Activated T-helper 2 cell treated with anti-CD3 and anti-CD28 coated beads, Interferon-gamma antibody, Interleukin-2, Interleukin-4, amounts not matched to agents 10 μg/mL and 5 μg/mL and 100 μg/mL, durations not matched to agents 14 hours and 24 hours and 36 hours (primary cell): ENCODE measurements at regions not wholly inside any gene's neighbourhood (a gene's known extent, or its start where the extent isn't known, plus 50 kb on each side); places are given as distances from the start of the nearest gene placed in this dataset.

Source experiments
- DNase-seq: peaks from one replicate; pipeline ENCODE4 v3.0.0; 2021; ENCODE audit warnings: low spot score
- H3K27ac Mint-ChIP-seq: one replicate; pipeline ENCODE4 v1.8.0; 2021; ENCODE audit warnings: mixed read lengths
- H3K27me3 Mint-ChIP-seq: one replicate; pipeline ENCODE4 v1.8.0; 2021; ENCODE audit warnings: low read depth, mixed read lengths
- H3K36me3 Mint-ChIP-seq: one replicate; pipeline ENCODE4 v1.8.0; 2021; ENCODE audit warnings: low read depth, mixed read lengths
- H3K4me1 Mint-ChIP-seq: one replicate; pipeline ENCODE4 v1.8.0; 2021; ENCODE audit warnings: low read depth, mixed read lengths
- H3K4me3 Mint-ChIP-seq: one replicate; pipeline ENCODE4 v1.8.0; 2021; ENCODE audit warnings: low read depth, mild to moderate bottlenecking, moderate library complexity, mixed read lengths
- H3K9me3 Mint-ChIP-seq: one replicate; pipeline ENCODE4 v1.8.0; 2021; ENCODE audit warnings: mixed read lengths
- intact Hi-C: fragments of 100-400 bp; cut with micrococcal nuclease; formaldehyde crosslinking; loops from one replicate; pipeline ENCODE4 v1.15.1; 2023

DNA sequence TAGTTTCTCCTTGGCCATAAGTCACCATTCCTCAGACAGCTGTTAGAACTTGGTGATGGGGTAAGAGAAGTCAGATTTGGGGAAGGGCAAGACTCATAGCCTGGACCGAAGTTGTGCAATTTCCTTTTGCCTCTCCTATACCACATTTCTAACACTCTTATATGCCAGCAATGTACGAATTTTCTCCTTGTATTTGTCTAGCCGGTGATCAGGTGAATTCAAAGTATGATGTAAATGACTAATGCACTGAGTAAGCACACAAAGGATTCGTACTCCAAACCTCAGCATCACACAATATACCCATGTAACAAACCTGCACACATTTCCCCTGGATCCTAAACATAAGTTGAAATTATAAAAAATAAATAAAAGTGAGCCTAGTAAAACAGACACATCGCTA lies 1143.5 kb upstream of the CELF4 start:
- intact Hi-C loops = no loop called here
- Mint-ChIP-seq H3K36me3 (no peaks in the 10 kb centered on the region), H3K27ac (no peak overlapping the region), H3K9me3 (no peaks in the 10 kb centered on the region), H3K4me1 (no peaks in the 10 kb centered on the region), H3K27me3 (no peaks in the 10 kb centered on the region), H3K4me3 (no peak overlapping the region)
- DNase-seq = no peak

DNA sequence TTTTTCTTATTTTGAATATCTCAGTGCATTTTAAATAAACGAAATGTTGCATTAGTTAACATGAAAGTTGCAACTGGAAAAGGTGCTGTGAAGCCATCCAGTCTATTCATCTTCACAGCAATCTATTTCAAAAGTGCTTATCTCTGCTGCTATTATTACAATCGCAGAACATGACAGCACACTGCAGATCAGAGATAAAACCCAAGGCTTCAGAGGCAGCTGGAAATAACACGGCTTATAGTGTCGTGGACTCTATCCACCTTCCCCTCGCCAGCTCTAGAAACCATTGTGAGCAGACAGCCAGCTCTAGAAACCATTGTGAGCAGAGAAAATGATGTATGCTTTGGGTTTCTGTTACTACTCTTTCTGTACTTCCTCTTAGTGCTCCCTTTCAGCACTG lies 1140.8 kb upstream of the CELF4 start:
- H3K27ac Mint-ChIP-seq = no peak overlapping the region
- DNase-seq = no peak
- H3K9me3 Mint-ChIP-seq = no peaks in the 10 kb centered on the region
- no peaks in the 10 kb centered on the region for H3K27me3 Mint-ChIP-seq
- intact Hi-C loops = no loop called here
- H3K4me3 Mint-ChIP-seq = no peak overlapping the region
- H3K36me3 Mint-ChIP-seq = no peaks in the 10 kb centered on the region
- no peaks in the 10 kb centered on the region for H3K4me1 Mint-ChIP-seq

DNA sequence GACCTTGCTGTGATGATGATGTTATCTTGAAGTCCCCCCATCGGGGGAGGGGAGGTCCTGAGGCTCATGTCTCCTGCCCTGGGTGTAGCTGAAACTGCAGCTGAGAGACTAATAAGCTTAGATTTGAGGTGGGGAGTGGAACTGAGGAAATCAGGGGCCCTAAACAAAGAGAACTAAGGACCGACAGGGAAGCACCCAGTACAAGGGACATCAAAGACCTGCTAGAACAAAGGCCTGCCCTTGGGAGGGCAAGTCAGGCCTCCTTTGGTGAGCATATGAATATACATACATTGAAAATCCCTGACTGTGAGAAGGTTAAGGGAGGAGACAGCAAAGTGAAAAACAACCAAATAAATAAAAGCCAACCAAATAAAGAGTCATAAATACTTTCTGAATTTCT lies 1132.5 kb upstream of the CELF4 start:
- peaks cover 5% of the 10 kb centered on the region for H3K4me1 Mint-ChIP-seq
- no peak overlapping the region for H3K27ac Mint-ChIP-seq
- H3K4me3 Mint-ChIP-seq = no peak overlapping the region
- intact Hi-C loops = loop anchor here (5.0 kb wide), 1 partner anchor 86 kb away; no protein-coding TSS in a partner anchor
- DNase-seq = no peak
- no peaks in the 10 kb centered on the region for H3K9me3 Mint-ChIP-seq
- no peaks in the 10 kb centered on the region for H3K36me3 Mint-ChIP-seq
- H3K27me3 Mint-ChIP-seq = no peaks in the 10 kb centered on the region

DNA sequence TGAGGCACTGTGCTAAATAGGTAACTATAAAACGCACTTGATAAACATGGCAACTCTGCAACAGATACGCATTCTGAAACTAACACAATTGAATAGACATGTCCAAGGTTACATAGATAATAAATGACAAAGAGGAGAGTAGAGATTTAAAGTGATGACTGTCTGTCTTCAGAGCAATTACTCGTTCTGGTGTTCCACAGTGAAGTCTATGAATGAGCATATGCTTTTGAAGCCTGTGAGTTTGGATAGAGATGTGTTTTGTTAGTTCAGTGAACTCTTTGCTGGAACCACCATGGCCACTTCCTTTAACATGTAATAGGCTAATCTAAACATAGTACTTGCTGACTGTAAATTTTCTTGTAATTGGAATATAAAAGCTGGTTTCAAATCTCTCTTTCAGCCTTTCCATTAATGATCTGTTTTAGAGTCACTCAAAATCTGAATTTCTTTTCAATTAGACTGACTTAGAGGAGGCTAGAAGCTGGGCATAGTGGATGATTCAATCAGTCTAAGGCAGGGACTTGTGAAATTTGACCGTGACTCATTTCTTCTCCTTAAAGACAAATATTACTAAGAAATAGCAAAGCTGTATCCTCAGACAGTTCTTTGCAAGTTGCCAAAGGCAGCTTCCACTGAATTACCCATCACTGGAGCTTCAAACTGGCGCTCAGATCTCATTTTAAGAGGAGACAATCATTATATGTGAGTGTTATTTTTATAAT lies 1130.1 kb upstream of the CELF4 start:
- Mint-ChIP-seq H3K27ac (no peak overlapping the region), H3K36me3 (no peaks in the 10 kb centered on the region), H3K27me3 (no peaks in the 10 kb centered on the region), H3K4me1 (peaks cover 5% of the 10 kb centered on the region), H3K4me3 (no peak overlapping the region), H3K9me3 (peaks cover 3% of the 10 kb centered on the region)
- intact Hi-C loops = loop anchor here (5.0 kb wide), 1 partner anchor 83 kb away; no protein-coding TSS in a partner anchor
- DNase-seq = no peak

DNA sequence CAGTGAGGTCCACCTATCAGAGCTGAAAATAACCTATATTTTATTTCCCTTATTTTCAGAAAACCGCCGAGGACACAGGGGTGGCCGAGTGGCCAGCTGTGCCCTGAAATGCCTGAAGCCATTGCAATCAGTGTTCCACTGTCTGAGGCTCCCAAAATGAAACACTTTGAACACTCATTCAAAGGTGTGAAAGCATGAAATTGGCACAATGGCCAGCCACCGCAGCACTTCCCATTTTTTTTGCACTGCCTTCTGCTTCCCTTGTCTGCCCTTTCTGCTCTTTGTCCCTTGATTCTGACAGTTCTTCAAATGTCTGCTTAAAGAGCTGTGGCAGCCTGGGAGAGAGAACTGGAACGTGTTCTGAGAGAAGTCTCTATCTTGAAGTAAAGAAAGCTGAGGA lies 1127.5 kb upstream of the CELF4 start:
- Mint-ChIP-seq H3K27me3 (no peaks in the 10 kb centered on the region), H3K36me3 (no peaks in the 10 kb centered on the region), H3K9me3 (peaks cover 3% of the 10 kb centered on the region), H3K27ac (no peak overlapping the region), H3K4me1 (peaks cover 5% of the 10 kb centered on the region), H3K4me3 (no peak overlapping the region)
- intact Hi-C loops = no loop called here
- DNase-seq = no peak

DNA sequence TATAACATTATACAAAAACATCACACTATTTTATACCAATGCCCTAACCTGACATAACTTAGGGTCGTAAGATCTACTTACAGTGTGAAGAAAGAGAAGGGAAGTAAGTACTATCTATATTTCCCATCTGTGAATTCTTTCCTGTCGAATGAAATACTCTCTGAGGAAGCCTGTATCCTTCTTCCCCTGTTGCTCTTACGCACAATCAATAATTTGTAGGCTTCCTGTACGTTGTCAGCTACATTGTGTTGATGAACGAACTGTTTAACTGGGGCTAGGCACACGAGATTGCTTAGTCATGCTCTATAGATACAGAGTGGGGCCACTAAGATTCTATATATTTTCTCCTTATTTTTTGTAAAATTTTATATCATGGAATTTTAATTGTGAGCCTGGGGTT lies 1125.0 kb upstream of the CELF4 start:
- intact Hi-C loops = no loop called here
- H3K4me1 Mint-ChIP-seq = peaks cover 2% of the 10 kb centered on the region
- H3K27me3 Mint-ChIP-seq = no peaks in the 10 kb centered on the region

DNA sequence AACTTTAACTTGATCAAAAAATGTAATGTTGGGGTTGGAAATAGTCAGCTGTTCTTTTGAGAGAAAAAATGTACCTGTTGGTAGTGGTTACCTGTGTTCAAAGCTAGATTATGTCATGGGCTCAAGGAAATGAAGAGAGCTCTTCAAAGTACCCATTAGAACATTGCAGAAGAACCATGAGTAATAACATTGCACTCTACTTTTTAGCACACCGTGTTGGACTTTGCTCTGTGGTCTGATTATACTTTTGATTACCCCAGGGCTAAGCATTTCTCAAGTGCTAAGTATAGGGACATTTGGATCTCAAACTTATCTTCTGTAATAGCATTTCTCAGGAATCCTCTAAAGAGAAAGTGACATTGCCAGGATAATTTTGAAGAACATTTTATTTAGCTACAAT lies 1122.8 kb upstream of the CELF4 start:
- DNase-seq = no peak
- no peaks in the 10 kb centered on the region for H3K36me3 Mint-ChIP-seq
- H3K4me1 Mint-ChIP-seq = no peaks in the 10 kb centered on the region
- H3K9me3 Mint-ChIP-seq = peaks cover 3% of the 10 kb centered on the region
- no peak overlapping the region for H3K27ac Mint-ChIP-seq
- no peaks in the 10 kb centered on the region for H3K27me3 Mint-ChIP-seq
- no peak overlapping the region for H3K4me3 Mint-ChIP-seq
- intact Hi-C loops = no loop called here

More for the DNA sequence above, 1125.0 kb upstream of the CELF4 start:
- Mint-ChIP-seq H3K36me3 (no peaks in the 10 kb centered on the region), H3K27ac (no peak overlapping the region), H3K4me3 (no peak overlapping the region), H3K9me3 (peaks cover 3% of the 10 kb centered on the region)
- no peak for DNase-seq

DNA sequence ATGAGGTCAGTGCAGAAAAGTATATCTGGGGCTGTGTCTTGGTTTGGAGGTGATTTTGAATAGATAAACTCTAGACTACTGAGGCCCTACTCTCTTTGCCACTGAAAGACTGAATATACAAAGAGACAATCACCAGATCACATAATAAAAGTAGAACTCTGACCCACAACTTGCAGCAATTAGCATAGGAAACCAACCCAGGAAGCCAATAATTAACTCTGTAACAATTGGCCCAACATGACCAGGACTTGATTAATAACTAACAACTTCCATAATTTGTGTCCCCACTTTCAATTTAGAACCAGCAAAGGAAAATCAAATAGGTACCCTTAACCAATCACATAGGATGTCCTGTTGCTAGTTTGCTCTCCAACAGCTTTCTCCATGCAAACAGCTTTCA lies 1104.9 kb upstream of the CELF4 start:
- intact Hi-C loops = no loop called here
- no peaks in the 10 kb centered on the region for H3K36me3 Mint-ChIP-seq
- no peak overlapping the region for H3K4me3 Mint-ChIP-seq
- no peaks in the 10 kb centered on the region for H3K4me1 Mint-ChIP-seq
- peaks cover 4% of the 10 kb centered on the region for H3K9me3 Mint-ChIP-seq
- H3K27me3 Mint-ChIP-seq = no peaks in the 10 kb centered on the region
- DNase-seq = no peak
- no peak overlapping the region for H3K27ac Mint-ChIP-seq

DNA sequence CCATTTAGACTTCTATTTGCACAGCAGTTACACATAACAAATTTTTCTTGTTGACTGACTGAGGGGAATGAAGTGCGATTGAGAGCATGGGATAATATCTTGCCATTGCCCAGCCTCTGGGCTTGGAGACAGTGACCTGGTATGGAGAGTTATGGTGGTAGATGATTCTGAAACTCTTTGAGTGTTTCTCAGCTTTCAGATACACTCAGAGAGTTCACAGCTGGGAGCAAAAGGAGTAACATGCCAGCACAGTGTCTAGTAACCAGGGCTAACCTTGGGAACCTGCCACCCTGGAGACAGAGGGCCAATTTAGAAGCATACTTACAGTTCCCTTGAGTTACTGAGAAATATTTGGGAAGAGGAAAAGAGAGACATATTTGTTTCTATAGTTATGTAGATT lies 1099.3 kb upstream of the CELF4 start:
- Mint-ChIP-seq H3K27me3 (no peaks in the 10 kb centered on the region), H3K9me3 (no peaks in the 10 kb centered on the region), H3K4me1 (no peaks in the 10 kb centered on the region), H3K4me3 (no peak overlapping the region), H3K36me3 (no peaks in the 10 kb centered on the region), H3K27ac (no peak overlapping the region)
- DNase-seq = no peak
- intact Hi-C loops = no loop called here

DNA sequence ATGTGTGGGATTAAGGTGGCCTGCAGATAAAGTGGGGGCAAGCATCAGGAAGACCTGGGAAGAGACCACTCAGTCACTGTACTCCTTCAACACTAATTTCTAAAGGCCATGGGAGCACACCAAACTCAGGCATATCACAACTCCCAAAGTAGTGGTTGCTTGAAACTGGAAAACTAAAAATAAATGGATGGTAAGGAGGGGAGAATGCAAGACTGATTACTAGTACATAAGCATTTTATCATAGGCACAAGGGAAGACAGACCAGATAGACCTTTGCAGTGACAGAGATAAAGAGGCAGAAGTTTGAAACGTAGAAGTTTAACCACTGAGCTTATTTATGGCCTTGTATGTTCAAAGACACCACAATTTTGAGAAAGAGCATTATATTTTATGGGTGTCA lies 1098.1 kb upstream of the CELF4 start:
- H3K9me3 Mint-ChIP-seq = no peaks in the 10 kb centered on the region
- no peak overlapping the region for H3K4me3 Mint-ChIP-seq
- H3K36me3 Mint-ChIP-seq = no peaks in the 10 kb centered on the region
- no peak for DNase-seq
- H3K27ac Mint-ChIP-seq = no peak overlapping the region
- intact Hi-C loops = no loop called here
- H3K27me3 Mint-ChIP-seq = no peaks in the 10 kb centered on the region
- H3K4me1 Mint-ChIP-seq = no peaks in the 10 kb centered on the region

DNA sequence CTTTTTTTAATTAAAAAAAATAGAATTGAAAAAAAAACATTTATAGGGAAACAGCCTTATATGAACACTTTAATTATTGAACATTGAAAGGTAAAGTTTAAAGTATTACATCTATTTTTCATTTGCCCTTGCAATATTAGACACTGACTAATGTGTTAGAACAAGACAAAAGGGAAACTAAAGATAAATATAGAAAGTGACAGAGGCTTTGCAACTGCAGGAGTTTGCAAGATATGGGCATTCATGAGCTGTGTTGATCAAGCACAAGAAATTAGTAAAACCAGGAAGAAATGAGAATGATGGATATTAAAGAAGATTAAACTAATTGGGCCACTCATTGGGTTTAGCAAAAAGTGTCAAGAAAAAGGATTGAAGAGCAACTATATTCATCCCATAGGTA lies 1097.7 kb upstream of the CELF4 start:
- no peaks in the 10 kb centered on the region for H3K9me3 Mint-ChIP-seq
- no peak overlapping the region for H3K27ac Mint-ChIP-seq
- no peak overlapping the region for H3K4me3 Mint-ChIP-seq
- H3K36me3 Mint-ChIP-seq = no peaks in the 10 kb centered on the region
- intact Hi-C loops = no loop called here
- no peaks in the 10 kb centered on the region for H3K4me1 Mint-ChIP-seq
- no peak for DNase-seq
- H3K27me3 Mint-ChIP-seq = no peaks in the 10 kb centered on the region

DNA sequence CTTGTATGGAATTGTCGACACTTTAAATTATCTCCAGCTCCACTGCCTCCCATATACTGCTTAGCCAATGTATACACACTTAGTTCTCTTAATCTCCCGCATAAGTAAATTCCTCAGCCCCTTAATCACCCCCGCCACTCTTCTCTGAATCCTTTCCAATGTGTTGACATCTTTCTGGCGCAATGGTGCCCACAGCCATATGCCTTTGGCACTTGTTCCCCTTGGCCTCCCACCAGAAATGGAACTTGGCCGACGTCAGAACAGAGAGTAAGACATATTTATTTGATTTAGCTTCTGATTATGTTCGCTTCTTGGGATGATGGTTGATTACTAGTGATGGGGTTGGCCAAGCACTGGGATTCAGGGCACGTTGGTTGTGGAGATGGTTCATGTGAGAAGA lies 1089.3 kb upstream of the CELF4 start:
- DNase-seq = no peak
- H3K36me3 Mint-ChIP-seq = no peaks in the 10 kb centered on the region
- no peak overlapping the region for H3K27ac Mint-ChIP-seq
- H3K4me3 Mint-ChIP-seq = no peak overlapping the region
- H3K4me1 Mint-ChIP-seq = no peaks in the 10 kb centered on the region
- no peaks in the 10 kb centered on the region for H3K9me3 Mint-ChIP-seq
- H3K27me3 Mint-ChIP-seq = no peaks in the 10 kb centered on the region
- intact Hi-C loops = no loop called here

DNA sequence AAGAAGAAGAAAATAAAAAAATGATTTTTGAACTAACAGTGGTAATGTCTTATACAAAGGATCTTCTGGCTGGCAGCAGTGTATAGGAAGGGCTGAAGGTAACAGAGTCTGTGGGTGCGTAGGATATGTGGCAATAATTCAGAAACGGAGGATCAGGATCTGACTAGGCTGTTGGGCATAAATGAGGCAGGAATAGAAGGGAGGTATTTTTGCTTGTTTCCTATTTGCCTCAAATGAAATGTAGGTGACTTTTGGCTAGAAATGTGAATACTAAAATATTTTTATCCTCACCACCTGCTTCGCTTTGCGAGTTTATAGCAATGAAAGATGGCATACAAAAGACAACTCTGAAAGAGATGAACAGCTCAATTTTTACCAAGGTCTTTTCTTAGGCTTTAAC lies 1086.1 kb upstream of the CELF4 start:
- intact Hi-C loops = no loop called here
- H3K36me3 Mint-ChIP-seq = no peaks in the 10 kb centered on the region
- H3K4me3 Mint-ChIP-seq = no peak overlapping the region
- no peak for DNase-seq
- H3K4me1 Mint-ChIP-seq = no peaks in the 10 kb centered on the region
- H3K9me3 Mint-ChIP-seq = no peaks in the 10 kb centered on the region
- no peaks in the 10 kb centered on the region for H3K27me3 Mint-ChIP-seq
- no peak overlapping the region for H3K27ac Mint-ChIP-seq

DNA sequence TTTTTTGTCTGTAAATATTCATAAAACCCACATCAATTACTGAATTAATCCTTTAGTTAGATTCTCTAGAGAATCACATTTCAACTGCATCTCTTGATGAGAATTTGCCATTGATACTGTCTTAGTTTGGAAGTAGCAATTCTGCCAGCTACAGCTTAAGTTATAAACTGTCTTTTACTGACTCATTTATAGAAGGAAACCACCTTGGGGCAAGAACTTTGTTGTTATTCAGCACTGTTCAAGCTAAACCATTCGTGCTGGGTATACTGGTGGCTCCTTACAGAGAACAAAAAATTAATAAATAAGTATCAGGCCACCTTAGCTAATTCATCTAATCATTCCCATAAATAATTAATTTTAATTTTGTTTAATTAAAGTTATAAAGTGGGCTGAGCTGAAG lies 1082.6 kb upstream of the CELF4 start:
- H3K27ac Mint-ChIP-seq = no peak overlapping the region

More for the DNA sequence above, 1082.6 kb upstream of the CELF4 start:
- H3K9me3 Mint-ChIP-seq = no peaks in the 10 kb centered on the region
- no peaks in the 10 kb centered on the region for H3K36me3 Mint-ChIP-seq
- no peak overlapping the region for H3K4me3 Mint-ChIP-seq
- no peaks in the 10 kb centered on the region for H3K27me3 Mint-ChIP-seq
- intact Hi-C loops = no loop called here
- DNase-seq = no peak
- no peaks in the 10 kb centered on the region for H3K4me1 Mint-ChIP-seq
